H9 (cell line): ENCODE measurements at regions not wholly inside any gene's neighbourhood (a gene's known extent, or its start where the extent isn't known, plus 50 kb on each side); places are given as distances from the start of the nearest gene placed in this dataset.

ENCODE experiments used
- DNase-seq: peaks from one replicate; pipeline ENCODE4 v3.0.0-alpha.2; 2017
- H2AFZ ChIP-seq: one replicate; pipeline ENCODE4 v1.6.1; 2013; ENCODE audit warnings: mild to moderate bottlenecking, low read length, control low read depth, moderate library complexity
- H2AK5ac ChIP-seq: 2 replicates; pipeline ENCODE4 v1.6.1; 2013; ENCODE audit warnings: low read length, control low read depth, mixed read lengths; ENCODE audit not compliant: insufficient read length
- H2BK120ac ChIP-seq: one replicate; pipeline ENCODE4 v1.6.1; 2013; ENCODE audit warnings: low read depth, mild to moderate bottlenecking, low read length, control low read depth, inconsistent platforms; ENCODE audit not compliant: poor library complexity, severe bottlenecking
- H2BK12ac ChIP-seq: 2 replicates; pipeline ENCODE4 v1.6.1; 2013; ENCODE audit warnings: low read length, control low read depth, mixed read lengths, low read depth; ENCODE audit not compliant: insufficient read length
- H2BK15ac ChIP-seq: 2 replicates; pipeline ENCODE4 v1.6.1; 2013; ENCODE audit warnings: low read depth, low read length, control low read depth
- H2BK20ac ChIP-seq: one replicate; pipeline ENCODE4 v1.6.1; 2013; ENCODE audit warnings: low read depth, mild to moderate bottlenecking, low read length, control low read depth, inconsistent platforms; ENCODE audit not compliant: poor library complexity, severe bottlenecking
- H2BK5ac ChIP-seq: 2 replicates; pipeline ENCODE4 v1.6.1; 2013; ENCODE audit warnings: low read length, control low read depth, mixed read lengths; ENCODE audit not compliant: insufficient read length
- H3K14ac ChIP-seq: 2 replicates; pipeline ENCODE4 v1.6.1; 2013; ENCODE audit warnings: low read length, control low read depth; ENCODE audit not compliant: insufficient read depth
- H3K18ac ChIP-seq: 2 replicates; pipeline ENCODE4 v1.6.1; 2013; ENCODE audit warnings: low read depth, mild to moderate bottlenecking, mixed read lengths, low read length, control low read depth; ENCODE audit not compliant: insufficient read length
- H3K23ac ChIP-seq: 2 replicates; pipeline ENCODE4 v1.6.1; 2013; ENCODE audit warnings: low read length, control low read depth, mixed read lengths, low read depth; ENCODE audit not compliant: insufficient read length
- H3K23me2 ChIP-seq: 2 replicates; pipeline ENCODE4 v1.6.1; 2013; ENCODE audit warnings: low read depth, mild to moderate bottlenecking, mixed read lengths, low read length, control low read depth; ENCODE audit not compliant: insufficient read length, poor library complexity, severe bottlenecking
- H3K27ac ChIP-seq: 2 replicates; pipeline ENCODE4 v1.5.1; 2013; ENCODE audit warnings: low read length, control low read depth, mixed read lengths, low read depth; ENCODE audit not compliant: insufficient read length
- H3K27me3 ChIP-seq: 2 replicates; pipeline ENCODE4 v1.6.1; 2013; ENCODE audit warnings: low read length, control low read depth, inconsistent platforms; ENCODE audit not compliant: insufficient read depth
- H3K4ac ChIP-seq: 2 replicates; pipeline ENCODE4 v1.6.1; 2013; ENCODE audit warnings: low read depth, mild to moderate bottlenecking, control low read depth, inconsistent platforms, low read length, moderate library complexity
- H3K4me1 ChIP-seq: 2 replicates; pipeline ENCODE4 v1.6.1; 2013; ENCODE audit warnings: low read length, control low read depth, inconsistent platforms; ENCODE audit not compliant: insufficient read depth
- H3K4me2 ChIP-seq: 2 replicates; pipeline ENCODE4 v1.6.1; 2013; ENCODE audit warnings: low read length, control low read depth, mixed read lengths; ENCODE audit not compliant: insufficient read length, insufficient read depth
- H3K56ac ChIP-seq: 2 replicates; pipeline ENCODE4 v1.6.1; 2013; ENCODE audit warnings: low read depth, mild to moderate bottlenecking, mixed read lengths, low read length, control low read depth; ENCODE audit not compliant: insufficient read length
- H3K79me1 ChIP-seq: 2 replicates; pipeline ENCODE4 v1.6.1; 2013; ENCODE audit warnings: low read depth, mild to moderate bottlenecking, moderate library complexity, low read length, control low read depth, inconsistent platforms; ENCODE audit not compliant: insufficient read depth, poor library complexity, severe bottlenecking
- H3K79me2 ChIP-seq: 2 replicates; pipeline ENCODE4 v1.6.1; 2013; ENCODE audit warnings: low read length, control low read depth, inconsistent platforms; ENCODE audit not compliant: insufficient read depth
- H3K9ac ChIP-seq: 2 replicates; pipeline ENCODE4 v1.6.1; 2013; ENCODE audit warnings: low read length, control low read depth, mixed read lengths; ENCODE audit not compliant: insufficient read length; ENCODE audit errors: extremely low read depth
- H3K9me3 ChIP-seq: one replicate; pipeline ENCODE4 v1.6.1; 2013; ENCODE audit warnings: low read depth, low read length, inconsistent platforms; ENCODE audit not compliant: control insufficient read depth
- H3T11ph ChIP-seq: one replicate; pipeline ENCODE4 v1.6.1; 2013; ENCODE audit warnings: mild to moderate bottlenecking, low read length, control low read depth, inconsistent platforms
- H4K20me1 ChIP-seq: one replicate; pipeline ENCODE4 v1.6.1; 2013; ENCODE audit not compliant: control insufficient read depth, insufficient read length, insufficient read depth
- H4K5ac ChIP-seq: 2 replicates; pipeline ENCODE4 v1.6.1; 2013; ENCODE audit warnings: low read depth, mild to moderate bottlenecking, mixed read lengths, low read length, control low read depth; ENCODE audit not compliant: insufficient read length
- H4K8ac ChIP-seq: replicated peaks from 2 replicates; pipeline ENCODE4 v1.6.1; 2013; ENCODE audit warnings: low read length, control low read depth, mixed read lengths, low read depth; ENCODE audit not compliant: insufficient read length
- H4K91ac ChIP-seq: 2 replicates; pipeline ENCODE4 v1.6.1; 2013; ENCODE audit warnings: low read depth, mild to moderate bottlenecking, moderate library complexity, mixed read lengths, low read length, control low read depth; ENCODE audit not compliant: insufficient read length
- H3K27ac Mint-ChIP-seq, 3 experiments: 2 replicates in 2 of 3; 3 replicates in 1 of 3; pipeline ENCODE4 v1.8.0; 2020 to 2021; ENCODE audit warnings: mixed read lengths in 3 of 3, mild to moderate bottlenecking in 1 of 3, moderate library complexity in 1 of 3
- H3K27me3 Mint-ChIP-seq: 2 replicates; pipeline ENCODE4 v1.8.0; 2021; ENCODE audit warnings: low read depth, mild to moderate bottlenecking, moderate library complexity, mixed read lengths
- H3K36me3 Mint-ChIP-seq, 3 experiments: 2 replicates in 2 of 3; 3 replicates in 1 of 3; pipeline ENCODE4 v1.8.0; 2020 to 2021; ENCODE audit warnings: low read depth in 3 of 3, mixed read lengths in 3 of 3; ENCODE audit not compliant: insufficient read depth in 1 of 3
- H3K4me1 Mint-ChIP-seq, 2 experiments: 2 replicates each; pipeline ENCODE4 v1.8.0; 2020; ENCODE audit warnings: mixed read lengths in 2 of 2
- H3K4me3 Mint-ChIP-seq, 2 experiments: 2 replicates in 1 of 2; 3 replicates in 1 of 2; pipeline ENCODE4 v1.8.0; 2020 to 2021; ENCODE audit warnings: mild to moderate bottlenecking in 2 of 2, mixed read lengths in 2 of 2, moderate library complexity in 1 of 2
- H3K9me3 Mint-ChIP-seq, 2 experiments: 2 replicates in 1 of 2; 3 replicates in 1 of 2; pipeline ENCODE4 v1.8.0; 2020; ENCODE audit warnings: mild to moderate bottlenecking in 2 of 2, mixed read lengths in 2 of 2, moderate library complexity in 1 of 2
- CTCF ChIP-seq: fragments of 200-600 bp; sonication (generic); conservative IDR thresholded peaks from 3 replicates; pipeline ENCODE4 v1.8.0; 2021; ENCODE audit warnings: antibody characterized with exemption, mild to moderate bottlenecking
- WGBS: extraction: QIAGEN DNeasy Blood & Tissue Kit; methylation state at CpG from one replicate; pipeline ENCODE4 v1.1.7; 2013; ENCODE audit warnings: missing lambda C conversion rate, low lambda C conversion rate, mixed read lengths; ENCODE audit not compliant: insufficient read length; ENCODE audit errors: extremely low coverage; 5-methylcytosine and 5-hydroxymethylcytosine counted together

GRCh38 chr1:169022648-169023047 lies 83.8 kb upstream of the ATP1B1 start:
- no peak overlapping the region for H3K27ac Mint-ChIP-seq
- H3T11ph ChIP-seq: no peak overlapping the region
- no peak overlapping the region for H3K27ac ChIP-seq
- no peak overlapping the region for H3K14ac ChIP-seq
- H4K5ac ChIP-seq: no peak overlapping the region
- TF ChIP-seq CTCF: no peak
- no peak for DNase-seq
- no CpG with 5 or more reads among the region's 1 CpG for WGBS
- H3K79me1 ChIP-seq: no peaks in the 10 kb centered on the region
- no peak overlapping the region for H3K56ac ChIP-seq
- H2BK15ac ChIP-seq: no peak overlapping the region
- no peak overlapping the region for H3K4me2 ChIP-seq
- no peaks in the 10 kb centered on the region for H3K23me2 ChIP-seq
- no peaks in the 10 kb centered on the region for H3K9me3 ChIP-seq
- no peak overlapping the region for H4K8ac ChIP-seq
- no peaks in the 10 kb centered on the region for H4K20me1 ChIP-seq
- H3K23ac ChIP-seq: no peak overlapping the region
- H2AK5ac ChIP-seq: no peak overlapping the region
- no peak overlapping the region for H3K4ac ChIP-seq
- no peaks in the 10 kb centered on the region for H3K4me1 Mint-ChIP-seq
- H3K79me2 ChIP-seq: no peaks in the 10 kb centered on the region
- no peak overlapping the region for H3K9ac ChIP-seq
- H3K9me3 Mint-ChIP-seq: peaks cover 0 to 2% of the 10 kb centered on the region in 2 experiments; a peak in 1 of 5 replicates
- no peaks in the 10 kb centered on the region for H3K36me3 Mint-ChIP-seq
- H2BK5ac ChIP-seq: no peak overlapping the region
- H4K91ac ChIP-seq: no peak overlapping the region
- H3K4me1 ChIP-seq: no peaks in the 10 kb centered on the region
- no peak overlapping the region for H2BK120ac ChIP-seq
- no peaks in the 10 kb centered on the region for H3K27me3 ChIP-seq
- H2AFZ ChIP-seq: no peak overlapping the region
- H3K18ac ChIP-seq: no peak overlapping the region
- H3K27me3 Mint-ChIP-seq: no peaks in the 10 kb centered on the region
- no peak overlapping the region for H3K4me3 Mint-ChIP-seq
- no peak overlapping the region for H2BK12ac ChIP-seq
- H2BK20ac ChIP-seq: no peak overlapping the region
